GM21576 (cell line): ENCODE measurements at regions not wholly inside any gene's neighbourhood (a gene's known extent, or its start where the extent isn't known, plus 50 kb on each side); places are given as distances from the start of the nearest gene placed in this dataset.
"Not testable (repeated sequence)": the region's sequence is repeated elsewhere in the genome, so short reads cannot be mapped to it uniquely, and the experiment has no call there.

ENCODE experiments used
- ATAC-seq: cut with Tn5 transposase; IDR thresholded peaks from one replicate; pipeline ENCODE4 v1.9.1; 2021; ENCODE audit warnings: mild to moderate bottlenecking, moderate library complexity; ENCODE audit not compliant: unreplicated experiment

DNA sequence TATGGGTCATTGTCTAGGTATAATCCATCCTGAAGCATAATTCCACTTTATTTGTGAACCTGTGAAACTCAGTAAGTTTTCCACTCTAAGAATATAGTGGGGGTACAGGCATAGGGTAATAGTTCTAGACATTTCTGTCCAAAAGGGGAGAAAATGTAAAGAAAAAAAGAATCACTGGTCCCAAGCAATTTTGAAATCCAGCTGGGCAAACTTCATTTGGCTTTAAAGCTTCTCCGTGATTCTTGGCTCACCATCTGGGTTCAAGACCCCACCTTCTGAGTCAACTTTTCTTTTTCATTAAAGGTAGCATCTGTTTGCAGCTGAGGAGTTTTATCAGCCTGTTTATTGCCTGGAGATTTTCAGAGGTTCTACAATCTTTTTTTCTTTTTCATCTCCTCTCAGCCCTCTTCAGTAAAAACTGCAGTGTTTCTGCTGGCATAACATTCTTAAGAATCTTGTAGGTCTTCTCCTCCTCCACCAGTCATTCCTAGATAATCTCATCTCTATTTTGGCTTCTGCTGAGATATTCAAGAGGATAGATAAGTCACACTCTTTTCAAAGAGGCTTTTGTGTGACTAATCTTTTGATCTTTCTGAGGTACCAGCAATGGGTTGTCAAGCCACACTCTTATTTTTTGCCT is 126.1 kb upstream of the PITX1 start:
- no peak for ATAC-seq

DNA sequence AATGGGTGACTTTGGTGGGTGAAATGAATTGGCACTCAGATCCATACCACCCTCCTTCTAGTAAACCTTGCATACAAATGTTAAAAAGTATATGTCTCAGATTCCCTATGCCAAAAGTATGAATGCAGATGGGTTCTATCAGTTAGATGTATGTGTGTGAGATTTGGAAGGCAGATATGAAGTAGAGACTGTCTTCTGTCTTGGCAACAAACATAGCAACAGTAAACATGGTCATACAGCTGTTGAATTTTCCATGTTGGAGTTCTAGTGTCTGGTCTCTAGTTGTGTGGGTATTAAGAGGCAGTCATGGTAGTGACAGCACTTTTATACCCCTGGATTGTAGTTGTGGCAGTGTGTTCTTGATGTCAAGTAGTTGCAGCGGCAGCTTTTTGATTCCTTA is 125.6 kb upstream of the PITX1 start:
- ATAC-seq, result no peak

DNA sequence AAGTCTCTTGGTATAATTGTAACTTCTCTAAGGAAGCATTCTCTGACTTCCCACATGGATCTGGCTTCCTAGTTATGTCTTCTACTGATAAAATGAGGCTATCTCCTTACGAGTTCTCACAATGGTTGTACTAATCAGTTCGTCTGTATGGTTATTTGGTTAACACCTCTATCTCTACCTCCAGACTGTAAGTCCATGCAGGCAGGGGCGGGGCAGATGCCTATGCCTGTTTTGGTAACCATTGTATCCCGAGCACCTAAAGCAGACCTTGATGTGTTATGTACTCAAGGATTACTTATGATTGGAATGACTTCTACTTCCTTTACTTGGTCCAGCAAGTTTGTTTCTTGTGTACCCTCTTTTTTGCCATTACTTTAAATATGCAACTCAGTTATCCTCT is 125.0 kb upstream of the PITX1 start:
- no peak for ATAC-seq

DNA sequence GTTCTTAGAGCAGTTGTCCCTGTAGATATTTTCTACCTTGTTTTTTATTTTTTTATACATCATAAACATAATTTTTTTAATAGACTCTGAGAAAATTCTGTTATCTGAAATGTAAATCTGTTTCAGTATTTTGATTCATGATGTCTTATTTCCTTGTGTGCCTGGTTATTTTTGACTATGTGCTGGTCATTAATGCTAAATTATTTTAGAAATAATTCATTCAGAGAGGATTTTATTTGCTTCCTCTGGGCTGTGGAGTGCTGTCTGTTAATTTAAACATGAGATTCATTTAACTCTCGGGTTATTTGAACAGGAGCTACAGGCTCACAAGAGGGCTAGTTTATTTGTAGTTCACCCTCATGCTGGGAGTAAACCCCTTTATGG is 124.3 kb upstream of the PITX1 start:
- ATAC-seq, result no peak

DNA sequence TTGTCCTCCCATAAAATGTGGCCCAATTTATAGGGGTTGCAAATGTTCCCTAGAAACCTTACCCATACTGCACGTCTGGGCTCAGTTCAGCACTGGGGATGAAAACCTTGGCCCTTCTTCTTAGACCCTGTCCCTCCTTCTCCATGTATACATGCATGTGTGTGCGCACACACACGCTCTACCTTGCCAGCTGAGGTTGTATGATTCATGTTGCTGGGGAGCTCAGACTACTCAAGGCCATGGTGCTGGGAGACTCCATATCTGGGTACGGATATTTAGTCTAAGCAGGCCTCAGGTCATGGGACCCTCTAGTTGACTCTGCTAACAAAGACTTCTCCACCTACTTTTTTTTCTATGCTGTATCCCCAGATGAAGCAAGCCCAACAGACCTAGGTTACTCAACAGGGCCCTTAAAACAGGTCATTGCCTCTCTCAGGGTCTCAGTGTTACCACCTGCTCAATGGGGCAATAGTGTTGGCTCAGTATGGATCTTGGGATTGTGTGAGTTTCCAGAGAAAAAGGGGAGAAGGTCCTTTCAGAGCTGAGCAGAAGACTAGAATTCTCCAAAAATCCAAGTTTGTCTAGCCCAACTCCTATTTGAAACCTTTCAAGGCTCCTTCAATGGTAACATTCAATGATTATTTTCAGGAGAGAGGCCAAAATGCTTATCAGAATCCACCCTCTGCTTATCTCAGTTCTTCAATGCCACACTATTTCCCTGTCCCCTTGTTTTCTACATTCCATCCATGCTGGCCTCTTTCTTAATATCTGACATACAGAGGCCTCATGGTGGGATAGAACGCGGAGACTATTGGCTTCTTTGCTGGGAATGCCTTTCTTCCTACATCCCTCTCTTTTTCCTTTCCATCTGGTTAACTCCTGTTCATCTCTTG is 123.6 kb upstream of the PITX1 start:
- ATAC-seq, result no peak

DNA sequence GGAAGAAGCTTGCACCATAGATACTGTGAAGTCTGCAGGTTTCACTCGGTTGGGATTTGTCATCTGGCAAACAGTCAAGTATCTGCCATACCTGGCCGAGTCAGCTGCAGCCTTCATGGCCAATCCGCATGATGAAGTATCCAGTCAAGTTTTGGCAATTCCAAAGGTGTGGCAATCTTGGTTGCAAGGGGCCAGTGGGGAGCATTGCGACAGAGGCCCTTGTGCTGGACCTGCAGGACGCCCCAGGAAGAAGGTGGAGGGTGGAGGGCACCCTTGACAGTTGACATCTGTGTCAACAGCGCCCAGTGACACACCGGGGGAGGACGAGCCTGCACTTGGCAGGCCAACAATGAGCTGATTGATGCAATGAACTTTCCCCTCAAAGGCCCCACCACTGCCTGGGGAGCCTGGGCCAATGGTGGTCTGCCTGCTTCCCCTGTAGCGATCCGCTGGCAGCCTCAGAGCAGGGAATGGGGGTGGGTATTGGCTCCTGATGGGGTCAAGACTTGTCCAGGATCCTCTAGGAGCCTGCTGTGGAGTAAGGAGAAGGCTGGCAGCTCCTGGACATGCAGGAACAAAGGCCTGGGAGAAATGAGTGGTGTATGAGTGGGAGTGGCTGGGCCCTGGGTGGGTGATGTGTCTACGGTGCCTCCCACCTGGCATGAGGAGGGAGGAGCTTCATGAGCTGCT is 122.8 kb upstream of the PITX1 start:
- no peak for ATAC-seq

DNA sequence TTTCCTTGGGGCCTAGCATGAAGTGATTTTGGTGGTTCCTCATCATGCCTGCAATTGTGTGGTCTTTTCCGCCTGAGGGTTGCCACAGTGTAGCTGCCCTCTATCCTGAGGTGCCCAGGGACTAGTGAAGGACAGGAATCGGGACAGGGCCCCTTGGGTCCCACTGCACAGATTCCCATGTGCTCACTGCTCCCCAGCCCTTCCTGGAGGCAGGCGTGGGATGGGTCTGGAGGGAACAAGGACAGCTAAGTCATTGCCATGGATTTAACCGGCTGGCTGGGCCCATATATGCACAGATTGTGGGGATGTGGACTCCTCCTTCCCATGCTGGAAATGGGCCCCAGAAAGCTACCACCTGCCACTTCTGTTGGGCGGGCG is 122.3 kb upstream of the PITX1 start:
- ATAC-seq, result no peak

DNA sequence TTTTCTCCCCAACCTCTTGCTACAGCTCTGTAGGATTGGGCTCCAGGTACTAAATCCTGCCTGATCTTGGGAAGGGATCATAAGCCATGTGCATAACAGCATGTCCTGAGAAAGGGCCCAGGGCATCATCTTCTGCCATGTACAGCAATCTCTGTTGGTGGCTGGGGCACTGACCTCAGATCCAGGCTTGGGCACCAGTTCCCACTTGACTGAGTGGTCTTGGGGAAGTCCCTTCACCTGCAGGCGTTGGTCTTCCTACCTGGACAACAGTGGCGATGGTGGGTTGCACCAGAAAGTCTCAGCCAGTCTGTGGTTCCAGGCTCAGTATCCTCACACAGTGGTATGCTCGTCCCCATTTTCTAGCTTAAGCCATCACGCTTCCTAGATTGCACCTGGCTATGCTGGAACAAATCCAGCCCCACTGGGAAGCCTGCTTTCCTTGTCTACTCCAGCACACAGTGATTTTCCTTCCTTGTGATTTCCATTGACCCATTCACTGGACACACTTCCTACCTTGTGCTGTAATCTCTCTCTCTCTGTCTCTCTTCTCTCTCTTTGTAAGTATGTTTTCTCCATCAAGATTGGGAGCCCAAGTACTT is 121.7 kb upstream of the PITX1 start:
- ATAC-seq, result no peak

DNA sequence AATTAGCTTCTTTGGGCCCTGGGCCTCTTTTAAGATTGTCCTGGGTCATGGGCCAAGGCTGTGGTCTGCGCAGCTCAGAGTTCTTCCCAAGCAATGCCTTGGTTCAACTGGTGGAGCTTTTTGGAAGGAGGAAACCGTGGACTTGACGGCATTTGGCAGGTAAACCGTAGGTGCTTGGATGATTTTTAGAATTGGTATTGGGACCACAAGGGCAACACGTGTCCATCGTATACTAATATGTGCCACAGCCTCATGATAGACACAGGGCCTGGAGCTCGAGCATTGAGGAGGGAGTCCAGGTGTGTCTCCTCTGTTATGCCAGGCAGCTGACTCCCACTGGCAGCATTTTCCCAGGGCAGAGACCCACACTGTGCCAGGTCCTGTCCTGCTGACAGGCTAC is 120.9 kb upstream of the PITX1 start:
- ATAC-seq, result no peak

DNA sequence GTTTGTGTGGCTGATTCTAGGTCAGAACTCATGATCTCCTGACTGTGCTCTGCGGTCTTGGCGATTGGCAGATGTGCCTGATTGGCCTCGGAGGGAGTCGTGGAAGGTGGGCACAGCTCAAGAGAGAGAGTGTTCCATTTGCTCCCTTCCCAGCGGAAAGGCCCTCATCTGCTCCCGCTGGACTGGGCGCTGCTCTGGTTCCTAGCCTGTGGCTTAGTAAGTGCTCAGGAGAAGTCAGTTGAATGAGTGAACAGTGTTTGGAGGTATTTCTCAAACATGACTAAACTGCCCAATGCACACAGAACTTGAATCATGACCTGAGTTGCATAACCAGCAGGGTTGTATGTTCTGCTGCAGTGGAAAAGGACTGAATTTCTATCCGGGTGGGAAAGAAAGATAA is 120.2 kb upstream of the PITX1 start:
- no peak for ATAC-seq

DNA sequence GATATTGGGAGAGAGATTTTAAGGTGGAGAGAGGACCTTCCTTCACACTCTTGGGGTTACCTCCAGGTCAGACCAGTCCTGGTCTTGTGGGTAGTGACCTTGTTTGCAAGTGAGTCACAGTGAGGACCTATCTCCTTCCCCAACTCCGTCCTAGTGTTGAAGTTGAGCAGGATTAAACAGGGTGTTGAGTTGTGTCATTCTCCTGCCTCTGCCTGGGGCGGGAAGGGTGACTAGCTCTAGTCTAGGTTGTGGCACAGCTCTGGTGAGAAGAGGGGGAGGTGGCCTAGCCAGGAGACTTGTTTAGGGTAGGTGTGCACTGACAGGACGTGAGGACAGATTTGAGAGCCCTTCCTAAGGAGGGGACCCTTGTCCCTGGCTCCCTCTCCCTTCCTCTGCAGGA is 119.6 kb upstream of the PITX1 start:
- ATAC-seq, result no peak

DNA sequence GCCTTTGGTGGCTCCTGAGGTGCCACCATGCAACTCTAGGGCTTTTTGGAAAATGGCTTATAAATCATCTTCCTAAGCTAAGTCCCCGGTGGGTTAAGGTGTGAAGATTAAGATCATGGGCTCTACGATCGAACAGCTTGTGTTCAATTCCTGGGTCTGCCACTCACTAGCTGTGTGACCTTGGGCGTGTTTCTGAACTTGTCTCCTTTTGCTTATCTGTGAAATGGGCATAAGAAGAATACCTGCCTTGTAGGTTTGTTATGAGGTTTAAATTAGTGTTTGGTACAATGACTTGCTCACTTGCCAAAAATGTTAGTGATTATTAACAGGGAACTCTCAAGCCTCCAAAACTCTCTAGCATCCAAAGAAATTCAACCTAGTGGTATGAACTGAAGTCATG is 119.2 kb upstream of the PITX1 start:
- ATAC-seq, result no peak

DNA sequence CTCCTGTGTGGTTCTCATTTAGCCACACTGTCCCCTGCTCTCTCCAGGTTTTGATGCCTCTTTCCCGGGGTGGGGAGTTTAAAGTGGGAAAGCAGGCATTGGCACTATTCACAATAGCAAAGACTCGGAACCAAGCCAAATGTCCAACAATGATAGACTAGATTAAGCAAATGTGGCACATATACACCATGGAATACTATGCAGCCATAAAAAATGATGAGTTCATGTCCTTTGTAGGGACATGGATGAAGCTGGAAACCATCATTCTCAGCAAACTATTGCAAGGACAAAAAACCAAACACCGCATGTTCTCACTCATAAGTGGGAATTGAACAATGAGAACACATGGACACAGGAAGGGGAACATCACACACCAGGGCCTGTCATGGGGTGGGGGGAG is 117.6 kb upstream of the PITX1 start:
- not testable (repeated sequence) for ATAC-seq

DNA sequence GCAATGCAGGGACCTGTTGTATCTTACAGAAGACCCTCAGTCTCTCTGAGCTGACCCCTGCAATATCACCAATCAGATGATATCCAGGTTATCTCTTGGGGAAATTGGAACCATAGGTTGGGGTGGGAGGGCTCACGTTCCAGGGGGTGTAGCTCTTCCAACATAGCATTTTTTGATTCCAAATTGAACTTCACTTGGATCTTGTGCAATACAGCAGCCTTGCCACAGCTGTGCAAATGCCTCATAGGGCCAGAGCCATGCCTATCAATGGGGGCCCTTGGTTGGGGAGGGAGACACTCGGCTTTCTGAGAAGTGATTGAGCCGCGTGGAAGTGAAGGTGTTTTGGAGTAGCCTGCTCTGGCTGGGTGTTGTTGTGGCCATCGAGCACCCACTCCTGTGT is 117.2 kb upstream of the PITX1 start:
- ATAC-seq, result no peak

DNA sequence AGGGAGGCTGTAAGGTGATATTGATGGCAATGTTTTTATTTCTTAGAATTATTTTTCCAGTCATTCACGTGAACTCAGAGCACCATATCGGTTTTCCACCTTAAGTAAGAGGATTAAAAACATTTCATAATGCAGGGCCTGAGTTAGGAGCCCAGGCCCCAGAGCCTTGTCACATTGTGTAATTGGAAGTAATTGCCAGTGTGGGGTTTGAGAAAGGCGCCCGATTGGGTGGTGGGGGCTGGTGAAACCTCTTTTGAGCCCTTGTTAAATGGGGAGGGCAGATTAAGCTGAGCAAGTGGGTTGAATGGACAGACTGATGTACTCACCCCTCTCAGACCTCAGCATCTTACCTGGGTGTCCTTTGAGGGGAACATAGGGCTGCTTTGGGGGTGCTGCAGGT is 116.7 kb upstream of the PITX1 start:
- ATAC-seq, result no peak

DNA sequence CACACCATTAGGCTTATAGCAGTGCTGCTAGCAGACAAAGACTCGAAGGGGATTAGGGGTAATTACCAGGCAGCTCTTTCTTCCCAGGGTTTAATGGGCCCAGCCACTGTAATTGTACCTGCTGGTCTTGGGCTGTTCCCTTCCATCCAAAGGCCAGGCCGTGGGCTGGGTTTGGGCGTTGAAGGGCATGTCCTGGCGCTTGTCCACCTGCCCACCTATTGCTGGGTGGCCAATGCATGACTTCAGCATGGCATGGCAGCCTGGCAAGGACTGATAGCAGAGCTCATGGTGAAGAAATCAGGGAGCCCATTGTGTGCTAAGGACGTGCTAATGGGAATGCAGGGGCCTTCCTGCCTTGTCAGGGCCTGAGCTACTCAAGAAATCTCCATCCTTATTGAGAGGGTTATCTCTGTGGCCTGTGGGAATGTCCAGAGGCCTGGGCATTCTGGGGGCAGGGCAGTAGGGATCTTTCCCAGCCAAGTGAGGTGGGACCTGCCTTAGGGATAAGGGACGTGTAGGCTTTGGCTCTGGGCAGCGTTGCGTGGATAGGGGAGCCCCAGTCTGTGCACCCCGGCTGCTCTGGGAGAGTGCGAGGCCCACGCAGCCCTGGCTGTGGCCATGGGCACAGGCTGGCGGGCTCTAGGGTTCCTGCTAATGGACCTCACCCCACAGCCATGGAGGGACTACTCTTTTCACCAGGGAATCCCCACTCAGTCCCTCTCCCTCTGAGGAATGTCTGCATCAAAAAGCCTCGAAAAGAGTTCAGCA is 116.1 kb upstream of the PITX1 start:
- ATAC-seq, result no peak

DNA sequence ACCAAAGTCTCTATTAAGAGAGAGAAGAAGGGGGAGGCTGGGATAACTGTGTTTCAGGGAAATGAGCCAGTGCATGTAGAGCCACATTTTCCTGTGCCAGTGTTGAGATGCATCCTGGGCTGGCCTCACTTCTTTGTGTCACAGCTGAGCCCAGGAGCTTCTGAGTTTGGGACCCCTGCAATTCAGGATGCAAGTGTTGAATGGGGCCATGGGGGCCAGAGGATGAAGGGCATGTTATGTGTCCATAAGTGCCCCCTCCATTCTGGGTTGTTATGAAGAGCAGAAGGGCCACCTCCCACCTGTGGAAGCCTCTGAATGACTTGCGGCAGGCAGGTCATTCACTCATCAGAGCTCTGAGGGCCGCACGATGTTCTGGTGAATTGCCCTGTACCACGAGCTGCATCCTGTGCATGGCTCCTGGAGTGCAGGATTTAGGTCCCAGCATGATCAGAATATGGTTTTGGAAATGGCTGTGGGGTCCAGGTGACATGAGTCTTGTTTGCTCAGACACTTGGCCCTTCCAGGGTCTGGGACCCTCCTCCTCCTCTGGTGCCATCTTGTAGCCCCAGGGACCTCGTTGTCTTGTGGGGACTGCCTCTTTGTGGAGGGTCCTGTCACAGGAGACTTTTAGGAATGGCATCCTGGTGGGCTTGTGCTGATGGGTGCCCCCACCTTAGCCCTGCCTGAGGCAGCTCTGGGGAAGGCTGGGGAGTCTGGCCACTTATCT is 115.4 kb upstream of the PITX1 start:
- ATAC-seq, result no peak

DNA sequence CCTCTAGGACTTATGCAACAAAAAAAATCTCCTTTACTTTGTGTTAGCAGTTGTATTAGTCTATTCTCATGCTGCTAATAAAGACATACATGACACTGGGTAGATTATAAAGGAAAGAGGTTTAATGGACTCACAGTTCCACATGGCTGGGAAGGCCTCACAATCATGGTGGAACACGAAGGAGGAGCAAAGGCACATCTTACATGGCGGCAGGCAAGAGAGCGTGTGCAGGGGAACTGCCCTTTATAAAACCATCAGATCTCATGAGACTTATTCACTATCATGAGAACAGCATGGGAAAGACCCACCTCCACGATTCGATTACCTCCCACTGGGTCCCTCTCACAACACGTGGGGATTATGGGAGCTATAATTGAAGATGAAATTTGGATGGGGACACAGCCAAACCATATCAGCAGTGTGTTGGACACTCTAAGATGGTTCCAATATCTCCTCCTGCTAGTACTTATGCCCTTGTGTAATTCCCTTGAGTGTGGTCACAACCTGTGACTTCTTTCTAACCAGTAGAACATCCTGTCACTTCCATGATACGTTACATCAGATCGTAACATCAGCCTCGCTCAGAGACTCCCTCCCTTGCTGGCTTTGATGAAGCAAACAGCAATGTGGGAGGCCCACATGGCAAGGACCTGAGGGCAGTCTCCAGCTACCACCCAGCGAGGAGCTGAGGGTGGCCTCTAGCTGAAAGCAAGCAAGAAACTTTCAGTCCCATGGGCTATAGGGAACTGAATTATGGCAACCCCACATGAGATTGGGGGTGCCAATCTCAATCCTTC is 113.5 kb upstream of the PITX1 start:
- no peak for ATAC-seq

DNA sequence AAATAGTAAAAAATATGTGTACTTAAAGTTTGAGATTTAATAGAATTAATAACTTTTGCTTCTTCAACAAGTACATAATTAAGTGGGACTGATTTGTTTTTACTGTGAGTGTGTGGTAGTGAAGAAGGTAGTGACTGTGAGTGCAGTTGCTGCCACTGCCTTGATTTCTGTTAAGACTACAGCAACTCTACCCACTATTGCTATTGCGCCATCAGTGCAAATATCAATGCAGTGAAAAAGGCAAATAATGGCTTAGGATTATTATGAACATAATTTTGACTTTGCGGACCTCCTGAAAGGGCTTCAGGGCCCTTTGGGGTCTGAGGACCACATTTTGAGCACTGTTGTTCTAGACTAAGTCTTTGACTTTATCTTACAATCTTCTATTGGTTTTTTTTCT is 112.0 kb upstream of the PITX1 start:
- no peak for ATAC-seq
